SW480 (cell line): ENCODE measurements at regions not wholly inside any gene's neighbourhood (a gene's known extent, or its start where the extent isn't known, plus 50 kb on each side); places are given as distances from the start of the nearest gene placed in this dataset.

Source experiments
- DNase-seq: peaks from one replicate; pipeline ENCODE4 v3.0.0-alpha.2; 2016; ENCODE audit warnings: low spot score

DNA sequence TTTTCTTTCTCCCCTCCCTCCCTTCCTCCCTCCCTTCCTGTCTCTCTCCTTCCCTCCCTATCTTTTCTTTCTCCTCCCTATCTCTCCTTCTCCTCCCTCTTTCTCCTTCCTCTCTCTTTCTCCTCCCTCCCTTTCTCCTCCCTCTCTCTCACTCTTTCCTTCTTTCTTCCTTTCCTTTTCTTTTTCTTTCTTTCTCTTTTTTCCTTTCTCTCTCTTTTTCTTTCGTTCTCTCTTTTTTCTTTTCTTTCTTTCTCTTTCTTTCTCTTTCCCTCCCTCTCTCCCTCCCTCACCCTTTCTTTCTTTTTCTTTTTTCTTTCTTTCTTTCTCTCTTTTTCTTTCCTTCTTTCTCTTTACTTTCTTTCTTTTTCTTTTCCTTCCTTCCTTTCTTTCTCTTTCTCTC lies 169.7 kb upstream of the LINC00305 start:
- DNase-seq = no peak

DNA sequence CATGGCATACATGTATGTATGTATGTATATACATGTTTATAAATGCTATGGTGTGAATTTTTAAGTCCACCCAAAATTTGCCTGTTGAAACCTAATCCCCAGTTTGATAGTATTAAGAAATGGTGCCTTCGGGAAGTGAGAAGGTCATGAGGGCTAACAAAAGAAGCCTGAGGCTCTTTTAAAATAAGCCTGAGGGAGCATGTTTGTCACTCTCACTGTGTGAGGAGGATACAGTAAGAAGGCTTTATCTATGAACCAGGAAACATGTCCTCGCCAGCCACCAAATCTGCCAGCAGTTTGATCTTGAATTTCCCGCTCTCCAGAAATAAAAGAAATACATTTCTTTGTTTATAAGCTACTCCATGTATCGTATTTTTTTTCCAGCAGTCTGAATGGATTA lies 163.0 kb upstream of the LINC00305 start:
- no peak for DNase-seq

DNA sequence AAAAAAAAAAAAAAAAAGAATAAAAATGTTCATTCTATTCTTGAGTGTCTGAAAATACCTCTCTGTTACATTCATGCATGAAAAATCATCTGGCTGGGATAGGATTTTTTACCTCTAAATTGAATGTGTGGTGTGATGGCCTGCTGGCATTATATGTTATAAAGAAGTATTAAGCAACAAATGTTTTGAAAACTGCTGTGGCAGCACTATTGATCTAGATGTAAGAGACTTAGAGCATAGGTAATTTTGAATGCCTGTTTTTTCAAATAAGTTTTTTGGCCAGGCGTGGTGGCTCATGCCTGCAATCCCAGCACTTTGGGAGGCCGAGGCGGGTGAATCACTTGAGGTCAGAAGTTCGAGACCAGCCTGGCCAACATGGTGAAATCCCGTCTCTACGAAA lies 147.0 kb upstream of the LINC00305 start:
- DNase-seq = no peak

DNA sequence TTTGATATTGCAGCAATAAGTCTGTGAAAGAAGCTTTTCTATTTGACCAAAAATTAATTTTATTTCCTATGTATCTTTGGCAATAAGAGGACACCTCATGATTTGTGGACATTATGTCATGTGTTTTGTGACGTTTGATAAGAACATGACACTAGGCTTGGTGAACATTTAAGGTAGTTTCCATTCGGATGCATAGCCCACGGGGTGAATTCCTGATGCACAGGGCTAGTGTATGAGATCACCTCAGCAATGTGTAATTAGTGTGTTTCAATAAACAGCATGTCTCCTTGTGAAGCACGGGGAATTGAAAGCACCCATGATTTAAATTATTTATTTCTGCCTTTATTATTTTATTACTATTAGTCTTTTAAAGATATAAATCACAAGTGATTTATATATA lies 146.1 kb upstream of the LINC00305 start:
- DNase-seq = no peak

DNA sequence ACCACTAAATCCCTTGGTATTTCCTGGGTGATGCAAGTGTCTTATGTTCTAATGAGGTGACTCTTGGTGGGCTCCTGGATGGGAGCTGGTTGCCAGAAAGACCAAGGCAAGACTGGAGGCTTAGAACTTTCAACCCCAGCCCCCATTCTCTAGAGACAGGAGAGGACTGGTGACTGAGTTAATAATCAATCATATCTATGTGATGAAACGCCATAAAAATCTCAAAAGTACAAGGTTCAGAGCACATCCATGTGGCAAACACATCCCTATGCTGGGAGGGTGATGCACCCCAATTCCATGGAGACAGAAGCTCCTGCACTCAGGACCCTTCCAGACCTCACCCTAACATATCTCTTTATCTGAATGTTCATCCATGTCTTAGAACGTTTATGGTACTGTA lies 139.5 kb upstream of the LINC00305 start:
- DNase-seq = no peak

DNA sequence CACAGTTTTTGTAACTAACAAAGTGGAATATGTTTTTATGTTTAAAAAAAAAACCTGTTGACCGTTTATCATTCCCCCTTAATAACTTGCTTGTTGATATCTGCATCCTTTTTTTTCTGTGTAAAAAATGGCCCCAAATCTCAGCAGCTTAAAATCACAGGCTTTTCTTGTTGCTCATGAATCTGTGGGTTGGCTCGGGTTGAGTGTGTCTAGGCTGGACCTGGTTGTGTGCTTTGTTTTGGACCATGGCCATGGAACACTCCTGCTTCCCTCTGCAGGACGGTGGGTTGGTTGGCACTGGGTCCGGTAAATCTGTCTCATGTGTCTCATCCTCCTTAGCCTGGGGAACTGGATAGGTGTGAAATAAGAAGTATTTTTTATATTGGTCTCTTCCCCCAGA lies 139.0 kb upstream of the LINC00305 start:
- DNase-seq = no peak

DNA sequence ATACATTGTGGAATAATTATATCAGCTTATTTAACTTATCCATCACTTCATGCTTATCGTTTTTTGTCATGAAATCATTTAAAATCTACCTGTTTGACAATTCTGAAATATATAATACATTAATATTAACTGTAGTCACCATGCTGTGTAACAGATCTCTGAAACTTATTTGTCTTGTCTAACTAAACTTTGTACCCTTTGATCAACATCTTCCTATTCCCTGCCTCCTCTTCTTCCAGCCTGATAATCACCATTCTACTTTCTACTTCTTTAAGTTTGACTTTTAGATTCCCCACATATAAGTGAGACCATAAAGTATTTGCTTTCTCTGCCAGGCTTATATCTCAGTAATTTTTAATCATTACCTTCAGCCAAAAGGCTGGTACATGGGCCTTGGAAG lies 134.2 kb upstream of the LINC00305 start:
- DNase-seq = no peak

DNA sequence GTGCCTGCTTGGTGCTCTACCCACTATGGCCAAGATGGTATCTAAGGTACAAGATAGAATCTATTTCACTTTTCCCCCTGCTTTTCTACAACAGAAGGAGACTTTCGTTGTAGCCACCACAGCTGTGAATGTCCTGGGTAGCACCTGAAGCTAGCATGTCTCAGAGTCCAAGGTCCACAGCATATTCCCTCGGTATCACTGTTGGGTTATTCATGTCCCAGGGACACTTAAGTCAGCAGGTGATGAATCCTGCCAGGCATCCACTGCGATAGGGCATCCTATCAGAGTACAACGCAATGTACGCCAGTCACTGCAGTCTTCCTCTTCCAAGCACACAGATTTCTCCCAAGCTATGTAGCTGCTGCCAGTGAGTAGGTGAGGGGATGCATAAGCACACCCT lies 129.1 kb upstream of the LINC00305 start:
- DNase-seq = no peak

DNA sequence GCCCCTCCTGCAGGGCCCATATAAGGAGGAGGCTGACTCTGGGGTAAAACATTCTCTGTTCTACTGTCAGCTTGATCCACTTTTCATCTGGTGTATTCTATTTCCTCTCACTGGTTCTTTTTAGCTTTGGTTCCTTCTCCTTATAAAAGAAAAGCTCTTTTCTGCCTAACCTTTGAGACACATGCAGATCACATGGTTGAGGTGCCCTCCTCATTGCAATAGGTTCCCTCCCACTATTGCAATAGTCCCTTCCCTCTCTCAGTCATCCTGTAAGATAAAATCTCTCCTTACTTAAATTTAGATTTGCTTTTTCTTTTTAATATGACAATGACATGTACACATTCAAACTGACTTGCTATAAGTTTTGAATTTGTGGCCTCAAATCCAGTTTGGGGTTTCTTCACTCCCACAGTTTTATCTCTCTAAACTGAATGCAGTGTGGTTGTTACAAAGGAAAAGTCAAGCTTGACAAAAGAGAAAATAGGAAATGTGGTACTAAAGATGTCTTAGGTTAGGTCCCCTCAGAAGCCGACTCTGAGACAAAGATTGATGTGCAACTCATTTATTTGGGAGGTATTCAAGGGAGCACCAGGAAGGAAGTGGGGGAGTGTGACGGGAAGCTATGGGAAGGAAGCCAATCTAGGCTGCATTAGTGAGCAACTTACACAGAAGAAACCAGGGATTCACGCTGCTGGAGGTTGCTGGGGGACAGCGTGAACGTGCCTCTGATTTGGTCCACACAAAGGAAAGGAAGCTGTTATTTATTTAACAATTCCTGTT lies 127.6 kb upstream of the LINC00305 start:
- DNase-seq = no peak

DNA sequence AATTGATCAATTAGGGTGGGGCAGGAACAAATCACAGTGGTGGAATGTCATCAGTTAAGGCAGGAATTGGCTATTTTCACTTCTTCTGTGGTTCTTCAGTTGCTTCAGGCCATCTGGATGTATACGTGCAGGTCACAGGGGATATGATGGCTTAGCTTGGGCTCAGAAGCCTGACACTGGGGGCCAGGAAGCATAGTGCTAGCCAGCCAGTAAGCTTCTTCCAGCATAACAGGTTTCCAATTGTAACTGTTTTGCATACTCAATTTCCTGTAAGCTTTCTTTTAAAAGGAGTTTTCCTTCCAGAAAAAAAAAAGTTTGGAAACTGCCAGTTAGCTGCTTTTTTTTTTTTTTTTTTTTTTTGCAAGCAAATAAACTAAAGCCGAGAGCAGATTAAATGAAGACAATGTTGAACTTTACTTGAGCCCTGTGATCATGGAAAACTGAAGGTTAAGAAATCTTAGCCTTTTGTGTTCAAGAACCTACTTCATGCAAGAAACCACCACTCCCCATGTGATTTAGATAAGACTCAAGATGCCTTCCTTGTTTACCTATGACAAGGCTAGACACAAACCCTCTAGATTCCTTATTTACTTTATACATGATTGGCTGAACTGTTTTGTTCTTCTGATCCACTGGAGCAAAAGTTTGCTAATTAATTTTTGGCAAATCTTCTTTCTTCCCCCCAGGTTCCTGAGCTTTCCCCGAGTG lies 126.9 kb upstream of the LINC00305 start:
- no peak for DNase-seq

DNA sequence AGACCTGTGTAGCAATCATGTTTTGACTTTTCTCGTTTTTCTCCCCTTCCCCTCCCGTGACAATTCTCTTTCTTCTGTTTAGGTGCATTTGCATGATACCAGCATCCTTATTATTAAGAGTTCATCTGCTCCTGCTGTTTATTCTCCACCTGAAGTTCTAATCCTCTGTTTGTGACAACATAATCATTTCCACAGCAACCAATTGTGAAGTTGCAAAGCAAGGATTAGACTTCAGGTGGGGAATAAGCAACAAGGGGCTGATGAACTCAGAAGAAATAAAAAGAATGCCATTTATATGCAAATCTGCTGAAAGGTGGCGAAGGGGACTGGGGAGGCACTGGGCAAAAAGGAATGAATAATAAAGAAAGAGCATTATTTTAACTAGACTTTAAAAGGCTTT lies 124.8 kb upstream of the LINC00305 start:
- no peak for DNase-seq

DNA sequence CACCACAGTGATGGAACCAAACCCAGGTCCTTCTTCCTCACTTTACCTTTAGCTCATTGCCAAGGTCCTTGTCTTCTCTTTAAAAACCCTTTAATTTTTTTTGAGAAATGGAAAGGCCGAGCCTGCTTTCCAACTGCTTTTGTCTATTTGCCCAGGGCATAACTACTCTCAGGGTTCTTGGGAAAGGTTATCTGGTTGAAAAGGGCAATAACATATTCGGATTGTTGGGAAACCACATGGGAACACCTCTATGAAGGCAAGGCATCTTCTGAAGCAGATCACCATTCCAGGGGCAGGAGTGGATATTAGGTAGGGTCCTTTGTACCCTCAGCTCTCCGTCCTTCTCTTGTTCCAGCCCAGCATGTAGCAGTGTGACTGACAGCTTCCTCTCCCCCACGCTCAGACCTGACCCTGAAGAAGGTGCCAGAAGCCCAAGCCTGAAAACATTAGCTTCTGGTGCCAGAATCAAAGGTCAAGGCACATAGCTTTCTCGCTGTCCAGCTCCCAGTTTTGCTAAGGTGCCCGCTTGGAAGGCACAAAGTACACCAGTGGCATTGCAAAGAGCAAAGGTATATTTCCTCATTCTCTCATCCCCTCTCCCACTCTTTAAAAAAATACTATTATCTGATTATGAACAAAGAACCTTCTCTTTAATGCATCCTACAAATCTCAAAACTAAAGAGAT lies 123.2 kb upstream of the LINC00305 start:
- no peak for DNase-seq

DNA sequence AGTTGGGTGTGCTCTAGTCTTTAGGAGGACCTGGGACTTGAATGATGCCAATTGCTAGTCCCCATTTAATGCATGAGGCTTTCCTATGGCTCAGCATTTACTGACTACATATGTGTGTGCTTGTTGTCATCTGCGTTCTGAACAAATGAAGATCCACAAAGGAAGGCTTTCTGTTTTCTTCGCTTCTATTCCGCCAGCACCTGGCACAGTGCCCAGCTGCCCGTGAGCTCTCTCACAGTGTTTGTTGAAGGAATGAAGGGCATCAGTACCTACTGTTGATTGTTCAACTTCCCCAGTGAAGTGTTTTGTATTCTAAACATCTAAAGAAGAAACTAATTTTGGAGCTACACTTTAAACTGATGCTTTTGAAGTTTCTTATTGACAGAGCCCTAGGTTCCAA lies 122.4 kb upstream of the LINC00305 start:
- DNase-seq = no peak

DNA sequence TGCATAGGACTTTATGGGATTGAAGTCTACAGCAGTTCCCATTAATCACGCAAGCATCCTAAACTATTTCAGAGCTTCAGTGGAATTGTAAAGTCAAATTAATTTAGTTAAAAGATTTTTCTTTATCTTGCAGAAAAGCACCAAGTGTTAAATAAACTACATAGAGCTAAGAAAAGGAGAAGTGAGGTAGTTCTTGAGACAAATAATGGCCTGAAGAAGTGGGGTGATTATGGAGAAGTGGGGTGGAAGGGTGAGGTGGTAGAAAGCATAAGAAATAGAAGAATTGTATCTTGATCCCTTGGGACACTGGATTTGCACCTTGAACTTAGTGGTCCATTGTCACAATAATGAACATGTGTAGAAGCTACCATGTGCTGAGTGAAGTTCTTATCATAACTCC lies 121.7 kb upstream of the LINC00305 start:
- no peak for DNase-seq

DNA sequence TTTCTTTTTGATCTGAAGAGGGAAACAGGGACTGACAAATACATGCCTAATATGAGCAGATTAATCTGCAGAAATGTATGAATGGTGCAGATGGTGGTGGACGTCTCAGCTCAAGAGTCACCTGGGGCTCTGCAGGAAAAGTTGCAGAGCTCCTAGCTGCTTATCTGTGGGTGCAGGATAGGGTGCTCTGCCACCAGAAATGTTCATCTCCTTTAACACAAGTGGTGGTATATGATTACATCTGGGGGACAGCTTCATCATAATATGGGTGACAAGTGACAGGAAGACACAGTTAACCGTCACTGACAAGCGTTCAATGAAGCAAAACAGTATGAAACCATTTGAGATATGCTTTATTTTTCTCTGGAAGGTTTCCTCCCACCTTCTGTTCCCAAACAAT lies 121.2 kb upstream of the LINC00305 start:
- no peak for DNase-seq

DNA sequence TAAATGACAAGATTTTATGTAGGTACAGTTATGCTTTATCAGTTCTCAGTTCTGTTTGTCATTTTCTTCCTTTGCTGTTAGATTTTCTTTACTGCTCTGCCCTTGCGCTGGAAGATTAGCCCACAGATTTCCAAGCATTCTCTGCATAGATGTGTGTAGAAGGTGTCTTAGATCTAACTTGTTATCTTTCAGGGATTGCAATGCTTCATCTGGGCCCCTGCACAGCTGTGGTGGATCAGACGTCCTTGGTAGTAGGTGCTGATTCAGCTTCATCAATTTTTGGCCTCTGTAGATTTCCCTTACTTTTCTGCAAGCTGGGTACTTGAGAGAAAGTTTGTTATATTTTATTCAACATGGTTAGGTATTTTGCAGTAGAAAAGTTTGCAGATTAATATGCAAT lies 115.3 kb upstream of the LINC00305 start:
- DNase-seq = no peak

DNA sequence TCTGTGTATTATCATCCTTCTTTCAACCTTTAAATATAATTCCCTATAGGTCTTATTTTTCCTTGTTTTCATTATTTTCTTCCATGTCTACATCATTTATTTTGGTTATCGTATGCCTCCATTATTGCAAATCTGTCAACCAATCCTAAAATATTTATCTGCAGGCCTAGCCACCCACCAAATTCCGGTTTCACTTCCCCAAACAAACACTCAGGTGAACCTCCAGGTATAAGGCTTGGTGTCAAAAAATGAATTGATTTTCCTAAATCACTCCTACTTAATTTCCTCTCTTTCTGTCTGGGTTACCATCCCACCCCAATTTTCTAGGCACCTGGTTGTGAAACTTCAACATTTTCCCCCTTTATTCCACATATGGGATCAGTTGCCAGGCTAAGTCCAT lies 111.9 kb upstream of the LINC00305 start:
- DNase-seq = no peak

DNA sequence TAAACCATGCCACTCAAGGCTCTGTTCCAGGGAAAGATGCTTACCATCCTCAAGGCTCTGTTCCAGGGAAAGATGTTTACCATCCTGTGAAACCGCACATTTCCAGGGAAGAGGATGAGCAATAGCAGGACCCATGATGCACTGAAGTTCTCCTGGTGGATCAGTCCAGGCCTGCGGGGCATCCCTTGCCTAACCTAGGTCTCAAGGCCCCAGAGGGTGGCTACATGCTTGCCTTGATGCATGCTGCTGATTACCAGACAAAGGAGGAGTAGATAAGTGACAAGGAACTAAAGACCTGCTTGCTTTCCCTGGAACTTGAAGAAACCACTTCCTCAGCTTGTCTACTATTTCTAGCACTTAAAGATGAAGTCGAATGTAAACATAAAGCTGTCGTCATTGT lies 111.0 kb upstream of the LINC00305 start:
- DNase-seq = no peak

DNA sequence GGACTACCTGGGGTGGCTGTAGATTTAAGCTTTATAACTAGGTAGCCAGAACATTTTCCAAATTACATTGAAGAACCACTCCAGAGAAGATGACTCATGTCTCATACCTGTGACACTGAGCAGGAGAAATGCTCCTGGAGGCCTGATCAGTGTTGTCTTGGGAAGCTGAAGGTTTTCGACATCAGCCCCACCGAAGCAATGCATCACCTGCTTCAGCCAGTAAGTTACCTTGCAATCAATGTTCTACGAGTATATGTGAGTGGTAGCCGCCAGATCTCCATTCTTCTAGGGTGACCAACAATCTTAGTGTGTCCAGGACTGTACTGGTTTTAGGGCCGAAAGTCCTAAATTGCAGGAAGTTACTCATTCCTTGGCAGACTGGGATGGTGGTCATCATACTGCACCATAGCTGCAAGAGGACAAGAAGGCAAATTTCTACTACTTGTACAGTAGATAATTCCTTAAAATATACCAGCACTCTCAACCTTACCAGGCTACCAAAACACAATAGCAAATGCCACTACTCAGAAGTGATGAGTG lies 109.3 kb upstream of the LINC00305 start:
- DNase-seq = no peak

DNA sequence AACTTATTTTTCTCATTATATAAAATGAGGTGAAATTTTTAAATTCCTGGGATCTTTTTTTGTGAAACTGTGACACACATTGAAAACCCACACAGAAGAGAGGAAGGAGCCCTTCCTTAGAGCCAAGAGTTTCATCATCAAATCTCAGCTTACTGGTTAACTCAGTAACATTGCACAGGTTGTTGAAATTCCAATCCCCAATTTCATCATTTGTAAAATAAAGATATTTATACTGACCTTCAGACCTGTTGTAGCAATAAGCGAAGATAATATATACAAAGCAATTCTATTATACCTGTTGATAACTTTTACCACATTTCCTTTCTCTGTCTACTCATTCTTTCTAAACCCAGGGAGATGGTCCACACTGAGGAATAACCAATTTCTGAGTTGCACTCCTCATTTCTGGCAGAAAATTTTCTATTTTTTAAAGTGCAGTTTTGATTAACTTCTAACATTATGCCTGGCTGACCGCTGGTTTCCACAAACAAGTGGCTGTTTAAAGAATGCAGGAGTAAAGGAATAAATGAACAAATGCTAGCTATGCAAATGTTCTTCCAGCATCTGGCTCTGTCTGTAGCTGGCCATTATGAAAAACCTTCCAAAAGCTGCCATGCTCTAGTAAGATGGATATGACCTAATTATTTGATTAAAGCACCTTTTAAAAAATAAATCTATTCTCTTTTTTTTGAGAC lies 105.7 kb upstream of the LINC00305 start:
- no peak for DNase-seq

DNA sequence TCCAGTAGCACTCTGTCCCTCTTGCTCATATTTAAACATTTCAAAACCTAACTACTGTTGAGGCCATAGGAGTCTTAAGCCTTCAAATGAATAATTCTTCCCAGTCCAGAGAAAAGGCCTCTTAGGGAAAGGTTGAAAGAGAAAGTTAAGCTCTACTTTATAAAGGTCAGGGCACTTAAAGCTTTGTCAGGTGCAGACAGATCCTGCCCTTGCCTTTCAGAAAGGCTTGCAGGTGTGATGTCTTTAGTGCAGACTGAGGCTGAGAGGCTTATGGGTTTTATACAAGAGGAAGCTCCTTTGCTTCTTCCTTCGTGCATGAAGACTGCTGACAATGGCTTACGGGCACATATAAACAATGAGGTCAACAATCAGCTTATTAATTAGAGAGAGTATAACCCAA lies 105.0 kb upstream of the LINC00305 start:
- DNase-seq = no peak

DNA sequence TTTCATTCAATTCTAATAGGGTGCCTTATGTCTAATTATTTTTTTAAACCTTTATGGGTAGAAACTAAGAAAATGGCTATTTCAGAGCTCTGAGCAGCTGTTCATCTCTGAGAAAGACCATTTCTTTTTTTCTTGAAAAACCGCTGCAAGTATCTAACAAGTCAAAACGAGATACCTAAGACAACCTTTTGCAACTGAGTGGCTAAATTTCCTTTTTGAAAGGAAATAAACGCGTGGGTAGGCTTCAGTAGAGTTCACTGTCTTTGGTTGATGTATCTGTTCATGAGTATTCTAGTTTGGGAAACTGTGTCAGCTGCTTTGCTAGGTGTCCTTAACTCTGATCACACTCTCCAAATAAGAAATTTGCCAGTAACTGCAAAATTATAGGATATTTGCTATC lies 104.3 kb upstream of the LINC00305 start:
- no peak for DNase-seq
